ENCODE measurements at regions not wholly inside any gene's neighbourhood (a gene's known extent, or its start where the extent isn't known, plus 50 kb on each side); places are given as distances from the start of the nearest gene placed in this dataset.

- TF ChIP-seq GATA2 (IDR thresholded peaks at IDR 0.05; ENCODE audit: low read depth, low read length) = no peak
- TF ChIP-seq GATA3 (IDR thresholded peaks at IDR 0.05; ENCODE audit: low read depth, low read length) = no peak
These were observed 263.3 kb downstream of the PTEN start for GRCh38 chr10:88126699-88127098.

Measured in SH-SY5Y (cell line).